Activated CD4-positive, alpha-beta memory T cell treated with anti-CD3 and anti-CD28 coated beads, Interleukin-2, amount 10 ng/mL, durations not matched to agents 7 days and 5 days (primary cell): ENCODE measurements at regions not wholly inside any gene's neighbourhood (a gene's known extent, or its start where the extent isn't known, plus 50 kb on each side); places are given as distances from the start of the nearest gene placed in this dataset.

Experiments
- CTCF ChIA-PET: fragments of 350-600 bp; sonication (Branson Sonifier 250); formaldehyde crosslinking; loops from one replicate; lab custom pipeline; 2021; ENCODE audit warnings: antibody characterized with exemption, inconsistent platforms; lab: Charles Lee
- POLR2A ChIA-PET: fragments of 350-600 bp; sonication (Branson Sonifier 250); formaldehyde crosslinking; loops from one replicate; lab custom pipeline; 2021; ENCODE audit warnings: antibody characterized with exemption; lab: Charles Lee
- DNase-seq: peaks from one replicate; pipeline ENCODE4 v3.0.0-alpha.2; 2020
- H3K27ac Mint-ChIP-seq: one replicate; pipeline ENCODE4 v1.8.0; 2021; ENCODE audit warnings: mild to moderate bottlenecking, mixed read lengths
- H3K27me3 Mint-ChIP-seq: one replicate; pipeline ENCODE4 v1.8.0; 2021; ENCODE audit warnings: mixed read lengths
- H3K36me3 Mint-ChIP-seq: one replicate; pipeline ENCODE4 v1.8.0; 2021; ENCODE audit warnings: low read depth, mixed read lengths
- H3K4me1 Mint-ChIP-seq: one replicate; pipeline ENCODE4 v1.8.0; 2021; ENCODE audit warnings: mixed read lengths
- H3K4me3 Mint-ChIP-seq: one replicate; pipeline ENCODE4 v1.8.0; 2021; ENCODE audit warnings: mild to moderate bottlenecking, mixed read lengths
- H3K9me3 Mint-ChIP-seq: one replicate; pipeline ENCODE4 v1.8.0; 2021; ENCODE audit warnings: mixed read lengths

DNA sequence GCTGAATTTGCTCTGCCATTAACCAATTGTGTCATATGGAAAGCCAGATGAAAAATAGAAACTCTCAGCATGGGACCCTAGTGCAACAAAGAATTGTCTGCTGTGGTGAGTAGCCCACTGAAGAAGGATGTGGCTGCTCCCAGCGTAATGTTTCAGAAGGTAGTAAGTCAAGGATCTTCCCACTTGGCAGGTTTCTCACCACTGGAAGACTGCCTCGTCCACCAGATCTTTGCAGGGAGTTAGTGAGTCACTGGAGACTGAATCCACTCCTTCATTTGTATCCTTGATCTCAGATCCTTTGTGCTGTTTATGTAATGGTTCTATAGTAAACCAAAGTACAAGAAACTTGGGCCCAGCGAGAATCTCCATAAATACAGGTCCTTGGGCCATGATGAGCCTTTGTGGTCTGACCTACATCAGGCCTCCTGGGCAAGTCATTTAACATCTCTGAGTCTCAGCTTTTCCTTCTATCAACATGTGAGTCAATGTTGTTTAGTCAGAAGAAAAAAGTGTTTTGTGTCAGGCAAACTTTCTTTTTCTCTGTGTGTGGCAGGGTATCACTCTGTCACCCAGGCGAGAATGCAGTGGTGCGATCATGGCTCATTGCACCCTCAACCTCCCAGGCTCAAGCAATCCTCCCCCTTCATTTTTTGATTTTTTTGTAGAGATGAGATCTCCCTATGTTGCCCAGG, 78.0 kb upstream of the CCDC160 start:
- H3K4me3 Mint-ChIP-seq: no peak overlapping the region
- peak overlapping the region; percentile 44 for H3K27ac Mint-ChIP-seq
- H3K36me3 Mint-ChIP-seq: no peaks in the 10 kb centered on the region
- DNase-seq: no peak
- CTCF ChIA-PET: interaction anchor here (1.3 kb wide), 1 partner anchor 15 kb away, joined by 4 read pairs; no protein-coding TSS in a partner anchor
- H3K4me1 Mint-ChIP-seq: peaks cover 15% of the 10 kb centered on the region
- no peaks in the 10 kb centered on the region for H3K27me3 Mint-ChIP-seq
- POLR2A ChIA-PET: interaction anchor here (1.1 kb wide), 1 partner anchor 28 kb away, joined by 3 read pairs; no protein-coding TSS in a partner anchor
- no peaks in the 10 kb centered on the region for H3K9me3 Mint-ChIP-seq

- no peak for DNase-seq
- Mint-ChIP-seq H3K36me3 (no peaks in the 10 kb centered on the region), H3K27me3 (no peaks in the 10 kb centered on the region), H3K4me3 (no peak overlapping the region), H3K9me3 (no peaks in the 10 kb centered on the region), H3K27ac (no peak overlapping the region), H3K4me1 (peaks cover 15% of the 10 kb centered on the region)
- CTCF ChIA-PET: no interaction called here
- POLR2A ChIA-PET: interaction anchor here (0.8 kb wide), 1 partner anchor 24 kb away, joined by 3 read pairs; no protein-coding TSS in a partner anchor
These were observed 75.8 kb upstream of the CCDC160 start for GRCh38 chrX:134161162-134161561.

DNA sequence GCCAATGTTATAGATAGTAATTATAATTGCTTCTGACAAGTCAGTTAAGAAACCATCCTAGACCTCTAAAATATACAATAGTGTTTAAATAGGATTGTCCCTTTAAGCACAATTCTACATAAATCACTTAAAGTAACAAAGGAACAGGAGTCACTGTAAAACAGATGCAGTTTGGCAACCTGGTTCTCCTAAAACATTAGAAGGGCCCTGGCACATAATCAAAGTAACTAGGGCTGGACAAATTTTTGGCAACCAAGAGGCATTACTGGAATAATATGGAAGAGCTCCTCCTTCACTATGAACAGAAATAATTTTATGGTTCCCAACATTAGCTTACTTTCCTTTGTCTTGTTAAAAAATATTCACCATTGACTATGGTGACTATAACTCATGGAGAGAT, 75.0 kb upstream of the CCDC160 start:
- no peaks in the 10 kb centered on the region for H3K9me3 Mint-ChIP-seq
- H3K4me3 Mint-ChIP-seq: no peak overlapping the region
- no peaks in the 10 kb centered on the region for H3K27me3 Mint-ChIP-seq
- no peak overlapping the region for H3K27ac Mint-ChIP-seq
- POLR2A ChIA-PET: interaction anchor here (0.8 to 1.0 kb wide), 2 partner anchors 9 to 23 kb away, joined by 3 read pairs; no protein-coding TSS in a partner anchor
- no peaks in the 10 kb centered on the region for H3K36me3 Mint-ChIP-seq
- DNase-seq: no peak
- peaks cover 15% of the 10 kb centered on the region for H3K4me1 Mint-ChIP-seq
- CTCF ChIA-PET: no interaction called here

- ChIA-PET POLR2A (no interaction called here), CTCF (no interaction called here)
- no peak for DNase-seq
- H3K27me3 Mint-ChIP-seq: no peaks in the 10 kb centered on the region
- H3K9me3 Mint-ChIP-seq: no peaks in the 10 kb centered on the region
- peaks cover 8% of the 10 kb centered on the region for H3K36me3 Mint-ChIP-seq
- H3K4me3 Mint-ChIP-seq: no peak overlapping the region
- peaks cover 16% of the 10 kb centered on the region for H3K4me1 Mint-ChIP-seq
- H3K27ac Mint-ChIP-seq: no peak overlapping the region
These were observed 73.1 kb upstream of the CCDC160 start for GRCh38 chrX:134163836-134164235.

DNA sequence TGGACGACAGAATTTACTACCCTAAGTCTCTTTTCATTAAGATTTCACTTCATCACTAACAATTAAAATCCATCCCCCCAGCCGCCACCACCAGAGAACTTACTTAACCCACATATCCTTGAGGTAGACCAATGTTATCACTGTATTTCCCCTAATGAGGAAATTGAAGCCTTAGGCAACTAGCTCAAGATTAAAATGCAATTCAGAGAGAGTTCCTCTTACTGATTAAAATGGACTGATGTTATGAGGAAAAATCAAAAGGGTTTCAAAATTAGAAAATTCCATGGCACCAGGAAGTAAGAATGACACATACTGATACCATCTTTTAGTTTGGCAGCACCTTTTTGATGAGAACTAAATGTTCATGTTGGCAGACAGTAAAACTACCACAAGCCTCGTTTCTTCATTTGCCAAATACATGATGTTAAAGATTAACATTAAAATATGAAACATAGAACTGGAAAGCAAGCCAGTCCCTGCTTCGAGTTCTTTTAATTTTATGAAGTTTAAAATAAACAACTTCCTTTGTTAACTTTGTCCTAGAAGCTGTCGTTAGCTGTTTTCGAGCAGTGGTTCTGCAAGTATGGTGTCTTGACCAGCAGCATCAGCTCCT, 69.3 kb upstream of the CCDC160 start:
- peaks cover 23% of the 10 kb centered on the region for H3K4me1 Mint-ChIP-seq
- peaks cover 30% of the 10 kb centered on the region for H3K36me3 Mint-ChIP-seq
- no peaks in the 10 kb centered on the region for H3K27me3 Mint-ChIP-seq
- no peaks in the 10 kb centered on the region for H3K9me3 Mint-ChIP-seq
- no peak overlapping the region for H3K4me3 Mint-ChIP-seq
- CTCF ChIA-PET: interaction anchor here (0.9 kb wide), 1 partner anchor 19 kb away, joined by 3 read pairs; no protein-coding TSS in a partner anchor
- no peak overlapping the region for H3K27ac Mint-ChIP-seq
- POLR2A ChIA-PET: interaction anchor here (1.0 to 2.2 kb wide), 2 partner anchors 10 to 19 kb away, joined by 3 to 7 read pairs; no protein-coding TSS in a partner anchor
- no peak for DNase-seq

- peaks cover 6% of the 10 kb centered on the region for H3K27me3 Mint-ChIP-seq
- H3K9me3 Mint-ChIP-seq: no peaks in the 10 kb centered on the region
- POLR2A ChIA-PET: interaction anchor here (1.0 to 8.1 kb wide), 4 partner anchors 9 to 635 kb away, joined by 3 to 113 read pairs (median 4); a partner anchor contains a TSS
- H3K4me3 Mint-ChIP-seq: peak overlapping the region; percentile 91
- H3K27ac Mint-ChIP-seq: peak overlapping the region; percentile 92
- CTCF ChIA-PET: interaction anchor here (1.2 to 1.4 kb wide), 2 partner anchors 14 to 224 kb away, joined by 3 to 7 read pairs; no protein-coding TSS in a partner anchor
- H3K36me3 Mint-ChIP-seq: peaks cover 38% of the 10 kb centered on the region
- peaks cover 32% of the 10 kb centered on the region for H3K4me1 Mint-ChIP-seq
- DNase-seq: peak; percentile 51
These were observed 65.1 kb upstream of the CCDC160 start for GRCh38 chrX:134171661-134172587.

DNA sequence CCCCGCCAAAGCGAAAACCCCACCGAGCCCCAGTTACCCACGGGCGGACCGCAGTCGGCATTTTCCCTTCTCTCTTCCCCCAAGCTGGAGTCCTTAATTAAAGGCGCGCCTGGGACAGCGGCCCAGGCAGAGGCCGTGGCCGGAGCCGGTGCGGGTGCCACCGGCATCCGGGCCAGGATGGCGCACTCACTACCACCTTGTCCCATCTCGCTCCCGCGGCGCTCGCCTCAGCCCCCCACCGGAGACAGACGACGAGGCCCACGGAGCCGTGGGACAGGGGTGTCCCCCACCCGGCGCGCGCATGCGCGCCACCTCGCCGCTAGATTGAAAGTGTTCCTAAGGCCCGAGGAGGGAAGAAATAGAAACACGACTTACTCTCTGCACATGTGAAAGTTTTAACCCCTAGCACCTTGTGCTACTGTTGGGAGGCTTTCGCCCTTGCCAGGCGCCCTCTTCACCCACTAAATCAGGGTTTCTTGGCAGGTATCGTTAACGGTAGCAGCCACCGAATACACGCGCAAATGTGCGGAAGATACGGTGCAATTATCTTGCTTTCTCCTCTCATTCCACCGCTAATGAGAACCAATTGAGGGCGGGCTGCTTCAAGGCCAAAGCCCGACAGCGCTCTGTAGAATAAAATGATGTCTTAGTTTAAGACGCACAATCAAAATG, 64.3 kb upstream of the CCDC160 start:
- Mint-ChIP-seq H3K9me3 (no peaks in the 10 kb centered on the region), H3K4me1 (peaks cover 29% of the 10 kb centered on the region), H3K27me3 (peaks cover 10% of the 10 kb centered on the region), H3K4me3 (peak overlapping the region; percentile 91), H3K36me3 (peaks cover 34% of the 10 kb centered on the region), H3K27ac (peak overlapping the region; percentile 92)
- ChIA-PET CTCF (interaction anchor here (1.2 to 1.4 kb wide), 2 partner anchors 14 to 224 kb away, joined by 3 to 7 read pairs; no protein-coding TSS in a partner anchor), POLR2A (interaction anchor here (1.3 to 8.1 kb wide), 3 partner anchors 8 to 634 kb away, joined by 3 to 113 read pairs (median 5); a partner anchor contains a TSS)
- peak; percentile 57 for DNase-seq

DNA sequence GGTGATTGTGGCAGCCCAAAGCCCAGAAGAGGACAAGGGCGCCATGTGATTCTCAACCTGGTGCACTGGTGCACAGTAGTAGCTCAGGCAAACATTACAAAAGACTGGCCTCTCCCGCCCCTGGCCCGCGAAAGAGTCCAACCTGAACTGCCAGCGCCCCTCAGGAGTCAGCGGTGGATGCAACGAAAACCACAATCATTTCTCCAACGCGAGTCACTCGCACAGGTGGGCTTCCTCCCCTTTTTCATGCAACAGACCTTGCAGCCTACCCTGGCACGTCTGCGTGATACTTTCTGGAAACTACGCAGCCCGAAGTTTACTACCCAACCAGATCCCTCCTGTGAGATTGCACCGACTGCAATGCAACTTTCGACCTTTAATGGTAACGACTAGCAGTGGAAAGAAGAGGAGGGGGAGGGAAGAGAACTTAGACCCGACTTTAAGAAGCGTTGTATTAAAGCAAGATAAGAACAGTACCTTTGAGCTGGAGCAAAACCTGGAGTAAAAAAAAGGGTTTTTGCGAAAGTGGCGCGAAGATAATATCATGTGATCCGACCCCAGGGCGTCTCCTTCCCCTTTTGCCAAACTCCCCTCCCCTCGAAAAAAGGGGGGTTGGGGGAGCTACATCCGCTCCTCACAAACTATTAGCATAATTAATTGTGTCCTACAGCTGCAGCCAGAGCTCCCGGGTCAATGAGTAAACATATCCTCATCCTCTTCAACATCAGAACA, 63.3 kb upstream of the CCDC160 start:
- ChIA-PET POLR2A (interaction anchor here (8.1 kb wide), 1 partner anchor 12 kb away, joined by 113 read pairs; no protein-coding TSS in a partner anchor), CTCF (interaction anchor here (0.9 to 1.3 kb wide), 2 partner anchors 12 to 81 kb away, joined by 3 to 4 read pairs; no protein-coding TSS in a partner anchor)
- H3K27ac Mint-ChIP-seq: peak overlapping the region; percentile 92

DNA sequence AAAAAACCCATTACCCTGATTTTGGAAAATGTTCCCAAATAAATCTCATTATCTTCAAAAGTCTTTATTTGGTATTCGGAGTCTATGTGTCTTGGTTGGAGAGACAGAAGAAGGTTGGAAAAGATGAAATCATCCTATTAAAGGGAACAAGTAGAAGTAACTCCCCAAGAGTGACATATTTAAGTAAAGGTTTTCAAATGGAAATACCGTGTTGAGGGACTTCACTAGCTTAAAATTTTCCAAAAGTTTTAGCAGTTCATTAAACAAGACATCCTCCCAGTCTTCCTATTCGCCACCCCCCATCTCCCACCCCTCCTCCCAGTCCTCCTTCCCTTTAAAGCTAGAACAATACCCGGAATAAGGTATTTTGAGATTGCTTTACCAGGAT, 62.7 kb upstream of the CCDC160 start:
- ChIA-PET CTCF (interaction anchor here (0.9 to 1.3 kb wide), 2 partner anchors 11 to 80 kb away, joined by 3 to 4 read pairs; no protein-coding TSS in a partner anchor), POLR2A (interaction anchor here (8.1 kb wide), 1 partner anchor 12 kb away, joined by 113 read pairs; no protein-coding TSS in a partner anchor)
- Mint-ChIP-seq H3K27ac (peak overlapping the region; percentile 92), H3K9me3 (no peaks in the 10 kb centered on the region), H3K4me3 (peak overlapping the region; percentile 91), H3K4me1 (peaks cover 27% of the 10 kb centered on the region), H3K36me3 (peaks cover 29% of the 10 kb centered on the region), H3K27me3 (peaks cover 11% of the 10 kb centered on the region)
- DNase-seq: no peak

More for the DNA sequence above, 63.3 kb upstream of the CCDC160 start:
- Mint-ChIP-seq H3K9me3 (no peaks in the 10 kb centered on the region), H3K36me3 (peaks cover 31% of the 10 kb centered on the region), H3K27me3 (peaks cover 11% of the 10 kb centered on the region), H3K4me3 (peak overlapping the region; percentile 91), H3K4me1 (peaks cover 27% of the 10 kb centered on the region)
- DNase-seq: peak; percentile 25

GRCh38 chrX:134174859-134175258, 62.1 kb upstream of the CCDC160 start:
- Mint-ChIP-seq H3K9me3 (no peaks in the 10 kb centered on the region), H3K27me3 (peaks cover 11% of the 10 kb centered on the region), H3K4me3 (no peak overlapping the region), H3K4me1 (peaks cover 23% of the 10 kb centered on the region), H3K27ac (no peak overlapping the region), H3K36me3 (peaks cover 23% of the 10 kb centered on the region)
- POLR2A ChIA-PET: interaction anchor here (8.1 kb wide), 1 partner anchor 11 kb away, joined by 113 read pairs; no protein-coding TSS in a partner anchor
- CTCF ChIA-PET: interaction anchor here (1.3 kb wide), 1 partner anchor 11 kb away, joined by 4 read pairs; no protein-coding TSS in a partner anchor
- no peak for DNase-seq

DNA sequence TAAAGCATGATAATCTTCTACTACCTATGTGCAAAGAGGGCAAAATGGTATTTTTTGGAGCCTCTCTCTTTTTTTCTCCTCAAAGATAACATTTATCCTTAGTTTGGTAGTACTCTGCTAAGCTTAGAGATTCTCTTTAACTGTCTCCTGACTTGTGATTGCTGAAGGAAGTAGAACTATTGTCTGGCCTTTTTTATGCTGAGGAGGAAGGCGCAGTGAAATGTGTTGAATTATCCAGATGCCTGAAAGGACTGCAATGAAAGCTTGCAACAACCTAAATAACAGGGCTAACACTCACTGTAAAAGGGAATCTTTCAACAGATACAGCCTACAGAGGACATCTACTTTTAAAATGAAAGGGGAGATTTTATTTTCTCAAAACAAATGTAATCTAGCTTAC, 59.5 kb upstream of the CCDC160 start:
- H3K27me3 Mint-ChIP-seq: peaks cover 17% of the 10 kb centered on the region
- H3K27ac Mint-ChIP-seq: no peak overlapping the region
- H3K9me3 Mint-ChIP-seq: no peaks in the 10 kb centered on the region
- DNase-seq: no peak
- CTCF ChIA-PET: interaction anchor here (1.6 kb wide), 1 partner anchor 9 kb away, joined by 3 read pairs; no protein-coding TSS in a partner anchor
- POLR2A ChIA-PET: interaction anchor here (1.2 kb wide), 1 partner anchor 10 kb away, joined by 3 read pairs; no protein-coding TSS in a partner anchor
- peaks cover 11% of the 10 kb centered on the region for H3K36me3 Mint-ChIP-seq
- no peak overlapping the region for H3K4me3 Mint-ChIP-seq
- peaks cover 9% of the 10 kb centered on the region for H3K4me1 Mint-ChIP-seq
